IMR-90 (cell line): ENCODE measurements at regions not wholly inside any gene's neighbourhood (a gene's known extent, or its start where the extent isn't known, plus 50 kb on each side); places are given as distances from the start of the nearest gene placed in this dataset.

Experiments used
- ATAC-seq: fragments of 200-7000 bp; cut with Tn5 transposase; 2 replicates; pipeline ENCODE4 v1.9.1; 2020; ENCODE audit warnings: low read depth, mild to moderate bottlenecking, moderate library complexity
- BruUV-seq: library from RNA; stranded (reverse); fragments of 400-500 nt; replicated peaks from 2 replicates; lab custom pipeline; 2021; lab: Mats Ljungman, UMichigan
- CTCF ChIA-PET: fragments of 300-600 bp; formaldehyde crosslinking; extraction: SDS; loops from one replicate; lab custom pipeline; 2021; ENCODE audit warnings: antibody characterized with exemption; lab: Yijun Ruan, JAX
- POLR2A ChIA-PET: fragments of 300-600 bp; sonication (Branson Sonifier 250); formaldehyde crosslinking; loops from one replicate; lab custom pipeline; 2022; ENCODE audit warnings: antibody characterized with exemption; ENCODE audit not compliant: unreplicated experiment; lab: Charles Lee
- DNase-seq: peaks from one replicate; pipeline ENCODE4 v3.0.0; 2013
- H2AFZ ChIP-seq: replicated peaks from 2 replicates; pipeline ENCODE3; 2013; ENCODE audit warnings: low read length, mild to moderate bottlenecking; ENCODE audit not compliant: poor library complexity
- H2AK5ac ChIP-seq: 2 replicates; pipeline ENCODE4 v1.6.1; 2013; ENCODE audit warnings: low read depth, low read length, inconsistent platforms
- H2AK9ac ChIP-seq: replicated peaks from 2 replicates; pipeline ENCODE3; 2013; ENCODE audit warnings: mild to moderate bottlenecking, low read depth, low read length, moderate library complexity; ENCODE audit not compliant: poor library complexity
- H2BK120ac ChIP-seq: 2 replicates; pipeline ENCODE4 v1.6.1; 2013; ENCODE audit warnings: low read depth, low read length, inconsistent platforms
- H2BK15ac ChIP-seq: 3 replicates; pipeline ENCODE4 v1.6.1; 2013; ENCODE audit warnings: low read depth, low read length, inconsistent platforms
- H2BK20ac ChIP-seq: 2 replicates; pipeline ENCODE4 v1.6.1; 2013; ENCODE audit warnings: low read depth, mild to moderate bottlenecking, inconsistent platforms, low read length, moderate library complexity
- H2BK5ac ChIP-seq: 2 replicates; pipeline ENCODE4 v1.6.1; 2013; ENCODE audit warnings: mild to moderate bottlenecking, low read depth, low read length, inconsistent platforms; ENCODE audit not compliant: poor library complexity, severe bottlenecking
- H3K14ac ChIP-seq: replicated peaks from 2 replicates; pipeline ENCODE4 v1.6.1; 2013; ENCODE audit warnings: low read depth, low read length, inconsistent platforms
- H3K18ac ChIP-seq: 2 replicates; pipeline ENCODE4 v1.6.1; 2013; ENCODE audit warnings: low read depth, low read length, control low read depth
- H3K23ac ChIP-seq: 2 replicates; pipeline ENCODE4 v1.6.1; 2013; ENCODE audit warnings: low read depth, low read length, inconsistent platforms
- H3K27ac ChIP-seq: 2 replicates; pipeline ENCODE4 v1.5.1; 2013; ENCODE audit warnings: mild to moderate bottlenecking, control low read depth, low read length; ENCODE audit not compliant: insufficient read depth
- H3K27me3 ChIP-seq: 2 replicates; pipeline ENCODE4 v1.6.1; 2013; ENCODE audit warnings: low read length; ENCODE audit not compliant: control insufficient read depth, insufficient read depth
- H3K36me3 ChIP-seq: 2 replicates; pipeline ENCODE4 v1.6.1; 2013; ENCODE audit warnings: low read length, mixed read lengths; ENCODE audit not compliant: control insufficient read depth, insufficient read depth
- H3K4ac ChIP-seq: 2 replicates; pipeline ENCODE4 v1.6.1; 2013; ENCODE audit warnings: low read depth, low read length, inconsistent platforms
- H3K4me1 ChIP-seq: 2 replicates; pipeline ENCODE4 v1.6.1; 2013; ENCODE audit warnings: low read length, mixed read lengths; ENCODE audit not compliant: control insufficient read depth, insufficient read depth
- H3K4me2 ChIP-seq: 2 replicates; pipeline ENCODE4 v1.6.1; 2013; ENCODE audit warnings: low read depth, mild to moderate bottlenecking, control low read depth, low read length, moderate library complexity
- H3K4me3 ChIP-seq: 2 replicates; pipeline ENCODE4 v1.5.1; 2013; ENCODE audit warnings: low read depth, mild to moderate bottlenecking, control low read depth, low read length, moderate library complexity; ENCODE audit not compliant: insufficient read depth
- H3K56ac ChIP-seq: 2 replicates; pipeline ENCODE4 v1.6.1; 2013; ENCODE audit warnings: low read length, inconsistent platforms; ENCODE audit not compliant: insufficient read depth; ENCODE audit errors: extremely low read depth
- H3K79me1 ChIP-seq, 2 experiments: 2 replicates each; pipeline ENCODE4 v1.6.1; 2013; ENCODE audit warnings: low read length in 2 of 2, inconsistent platforms in 1 of 2, low read depth in 1 of 2
- H3K9ac ChIP-seq: 2 replicates; pipeline ENCODE4 v1.6.1; 2013; ENCODE audit warnings: low read depth, low read length, control low read depth
- H3K9me1 ChIP-seq: 2 replicates; pipeline ENCODE4 v1.6.1; 2013; ENCODE audit warnings: low read length, inconsistent platforms; ENCODE audit not compliant: insufficient read depth
- H3K9me3 ChIP-seq: 2 replicates; pipeline ENCODE4 v1.6.1; 2013; ENCODE audit warnings: low read length; ENCODE audit not compliant: control insufficient read depth, insufficient read depth
- H4K20me1 ChIP-seq: 2 replicates; pipeline ENCODE4 v1.6.1; 2013; ENCODE audit warnings: low read length, inconsistent platforms; ENCODE audit not compliant: insufficient read depth
- H4K5ac ChIP-seq: 2 replicates; pipeline ENCODE4 v1.6.1; 2013; ENCODE audit warnings: mild to moderate bottlenecking, low read depth, low read length, control low read depth
- H4K8ac ChIP-seq, 2 experiments: 2 replicates each; pipeline ENCODE4 v1.6.1; 2013; ENCODE audit warnings: low read depth in 2 of 2, low read length in 2 of 2, control low read depth in 1 of 2, inconsistent platforms in 1 of 2
- H4K91ac ChIP-seq: 2 replicates; pipeline ENCODE4 v1.6.1; 2013; ENCODE audit warnings: low read depth, low read length, inconsistent platforms; ENCODE audit not compliant: insufficient read depth
- CHD1 ChIP-seq: IDR thresholded peaks from 2 replicates; pipeline ENCODE4 v1.6.1; 2012; ENCODE audit warnings: low read depth, low read length, improper control_type of control experiment
- FOS ChIP-seq: fragments of 150-350 bp; IDR thresholded peaks from 2 replicates; pipeline ENCODE4 v1.6.1; 2016; ENCODE audit warnings: low read depth, low read length
- MAFK ChIP-seq: IDR thresholded peaks from 2 replicates; pipeline ENCODE4 v1.6.1; 2012; ENCODE audit warnings: low read depth, low read length, improper control_type of control experiment
- MAZ ChIP-seq: IDR thresholded peaks from 2 replicates; pipeline ENCODE4 v1.6.1; 2012; ENCODE audit warnings: low read depth, mild to moderate bottlenecking, low read length, improper control_type of control experiment, moderate library complexity, borderline replicate concordance
- MXI1 ChIP-seq: IDR thresholded peaks from 2 replicates; pipeline ENCODE4 v1.6.1; 2012; ENCODE audit warnings: low read depth, mild to moderate bottlenecking, low read length, moderate library complexity, borderline replicate concordance
- NFE2L2 ChIP-seq: fragments of 150-350 bp; IDR thresholded peaks from 2 replicates; pipeline ENCODE4 v1.6.1; 2016; ENCODE audit warnings: low read depth, mild to moderate bottlenecking, low read length
- RFX5 ChIP-seq: IDR thresholded peaks from 2 replicates; pipeline ENCODE4 v1.8.0; 2012; ENCODE audit warnings: low read depth, mild to moderate bottlenecking, low read length, moderate library complexity
- SMC3 ChIP-seq: fragments of 150-350 bp; IDR thresholded peaks from 2 replicates; pipeline ENCODE4 v1.6.1; 2016; ENCODE audit warnings: low read depth, mild to moderate bottlenecking, antibody characterized with exemption, low read length, moderate library complexity
- WGBS, 2 experiments: methylation state at CpG; one replicate each; pipeline versions ENCODE4 v1.1.5 to v1.1.7; 2013; ENCODE audit warnings: missing lambda C conversion rate in 2 of 2; ENCODE audit not compliant: insufficient read length in 1 of 2; ENCODE audit errors: extremely low coverage in 2 of 2; 5-methylcytosine and 5-hydroxymethylcytosine counted together
- dilution Hi-C: fragments of 300-500 bp; cut with HindIII; formaldehyde crosslinking; loops from one replicate; pipeline ENCODE4 v1.14.3; 2018; ENCODE audit warnings: low sequenced_read_pairs; ENCODE audit not compliant: unreplicated experiment
- in situ Hi-C: fragments of 300-500 bp; cut with MboI; formaldehyde crosslinking; loops from 3 replicates; pipeline ENCODE4 v1.14.3; 2019; ENCODE audit warnings: low sequenced_read_pairs, inconsistent platforms, mixed read lengths
- intact Hi-C: fragments of 100-400 bp; cut with micrococcal nuclease; formaldehyde crosslinking; loops from 2 replicates; pipeline ENCODE4 v1.10.0; 2022

GRCh38 chr4:65789341-65789740 is 119.1 kb upstream of the EPHA5 start:
- H3K9me1 ChIP-seq = no peaks in the 10 kb centered on the region
- intact Hi-C loops (no loop called here), in situ Hi-C loops (no loop called here), dilution Hi-C loops (no loop called here)
- H2AK9ac ChIP-seq = no peak overlapping the region
- H3K9ac ChIP-seq = no peak overlapping the region
- no peak for TF ChIP-seq FOS
- TF ChIP-seq MAZ = no peak
- no peak for TF ChIP-seq NFE2L2
- TF ChIP-seq MXI1 = no peak
- TF ChIP-seq MAFK = no peak
- TF ChIP-seq SMC3 = no peak
- no peak for TF ChIP-seq CHD1
- no peak for TF ChIP-seq RFX5
- no peak overlapping the region for H3K56ac ChIP-seq
- BruUV-seq = no TSS peak
- H3K9me3 ChIP-seq = peaks cover 2% of the 10 kb centered on the region; the same call in 1 of the 2 replicates
- no peaks in the 10 kb centered on the region for H3K27me3 ChIP-seq
- ChIA-PET POLR2A (no interaction called here), CTCF (no interaction called here)
- no peak overlapping the region for H2BK5ac ChIP-seq
- H2AK5ac ChIP-seq = no peak overlapping the region
- DNase-seq = no peak
- H4K5ac ChIP-seq = no peak overlapping the region
- no peak for ATAC-seq
- no peak overlapping the region for H2BK15ac ChIP-seq
- no peaks in the 10 kb centered on the region for H3K79me1 ChIP-seq
- H3K27ac ChIP-seq = no peak overlapping the region
- no peak overlapping the region for H4K8ac ChIP-seq
- H3K4me2 ChIP-seq = no peak overlapping the region
- H3K4me1 ChIP-seq = no peaks in the 10 kb centered on the region
- H2AFZ ChIP-seq = no peak overlapping the region
- H3K4ac ChIP-seq = no peak overlapping the region
- no CpG with 5 or more reads among the region's 2 CpGs for WGBS, 2 experiments
- H3K4me3 ChIP-seq = no peak overlapping the region
- H3K18ac ChIP-seq = no peak overlapping the region
- no peak overlapping the region for H2BK20ac ChIP-seq
- no peak overlapping the region for H3K23ac ChIP-seq
- H3K36me3 ChIP-seq = no peaks in the 10 kb centered on the region
- no peak overlapping the region for H2BK120ac ChIP-seq
- no peak overlapping the region for H3K14ac ChIP-seq
- no peaks in the 10 kb centered on the region for H4K20me1 ChIP-seq
- H4K91ac ChIP-seq = no peak overlapping the region
